T-cell (primary cell): ENCODE measurements at regions not wholly inside any gene's neighbourhood (a gene's known extent, or its start where the extent isn't known, plus 50 kb on each side); places are given as distances from the start of the nearest gene placed in this dataset.
"Not testable (repeated sequence)": the region's sequence is repeated elsewhere in the genome, so short reads cannot be mapped to it uniquely, and the experiment has no call there.

Experiments
- ATAC-seq, 4 experiments: fragments of 200-7000 bp in 3 of 4; fragments of 150-1000 bp in 1 of 4; cut with Tn5 transposase; replicated peaks in 1 of 4; 1 replicate in 3 of 4; 2 replicates in 1 of 4; pipeline ENCODE4 v1.10.0; 2021; ENCODE audit warnings: moderate library complexity in 3 of 4, mild to moderate bottlenecking in 2 of 4, moderate number of reproducible peaks in 1 of 4
- CTCF ChIA-PET, 2 donors: fragments of 300-600 bp; sonication (Branson Sonifier 250); formaldehyde crosslinking; loops; one replicate each; lab custom pipeline; 2022; ENCODE audit warnings: antibody characterized with exemption in 2 of 2; lab: Charles Lee
- POLR2A ChIA-PET, 2 donors: fragments of 300-600 bp; sonication (Branson Sonifier 250); formaldehyde crosslinking; loops; one replicate each; lab custom pipeline; 2022; ENCODE audit warnings: antibody characterized with exemption in 2 of 2; lab: Charles Lee
- DNase-seq, 35 experiments: peaks; one replicate each; pipeline versions ENCODE4 v3.0.0 to v3.0.0-alpha.2; 2013 to 2023
- H3K27ac ChIP-seq: one replicate; pipeline ENCODE4 v1.5.1; 2013; ENCODE audit warnings: low read length
- H3K27me3 ChIP-seq, 2 experiments: replicated peaks in 1 of 2; 1 replicate in 1 of 2; 2 replicates in 1 of 2; pipeline versions ENCODE4 v1.6.1 to v1.7.0; 2013; ENCODE audit warnings: low read length in 1 of 2, mixed read lengths in 1 of 2; ENCODE audit not compliant: control insufficient read depth in 2 of 2, insufficient read depth in 2 of 2; ENCODE audit errors: extremely low read depth in 1 of 2
- H3K36me3 ChIP-seq, 2 donors: 1 replicate in 1 of 2; 2 replicates in 1 of 2; pipeline versions ENCODE4 v1.6.1 to v1.7.0; 2013; ENCODE audit warnings: low read length in 1 of 2; ENCODE audit not compliant: control insufficient read depth in 2 of 2, insufficient read depth in 1 of 2; ENCODE audit errors: extremely low read depth in 1 of 2
- H3K4me1 ChIP-seq, 2 experiments: 1 replicate in 1 of 2; 2 replicates in 1 of 2; pipeline versions ENCODE4 v1.6.1 to v1.7.0; 2013; ENCODE audit warnings: low read length in 2 of 2, mixed read lengths in 1 of 2; ENCODE audit not compliant: insufficient read depth in 2 of 2, control insufficient read depth in 1 of 2; ENCODE audit errors: extremely low read depth in 1 of 2
- H3K4me3 ChIP-seq, 2 donors: 1 replicate in 1 of 2; 2 replicates in 1 of 2; pipeline versions ENCODE4 v1.5.1 to v1.7.0; 2013; ENCODE audit warnings: mild to moderate bottlenecking in 2 of 2, low read length in 1 of 2, moderate library complexity in 1 of 2; ENCODE audit not compliant: control insufficient read depth in 1 of 2; ENCODE audit errors: extremely low read depth in 1 of 2
- H3K9me3 ChIP-seq: 2 replicates; pipeline ENCODE4 v1.7.0; 2013
- H3K27ac Mint-ChIP-seq, 2 donors: one replicate each; pipeline ENCODE4 v1.8.0; 2020 to 2021; ENCODE audit warnings: mild to moderate bottlenecking in 2 of 2, mixed read lengths in 2 of 2
- H3K27me3 Mint-ChIP-seq, 2 donors: one replicate each; pipeline ENCODE4 v1.8.0; 2021 to 2022; ENCODE audit warnings: mixed read lengths in 2 of 2
- H3K36me3 Mint-ChIP-seq: one replicate; pipeline ENCODE4 v1.8.0; 2021; ENCODE audit warnings: mixed read lengths
- H3K4me1 Mint-ChIP-seq, 3 donors: one replicate each; pipeline ENCODE4 v1.8.0; 2020 to 2022; ENCODE audit warnings: mixed read lengths in 3 of 3, mild to moderate bottlenecking in 1 of 3
- H3K4me3 Mint-ChIP-seq, 3 donors: one replicate each; pipeline ENCODE4 v1.8.0; 2020 to 2022; ENCODE audit warnings: mild to moderate bottlenecking in 3 of 3, mixed read lengths in 3 of 3, moderate library complexity in 3 of 3
- H3K9me3 Mint-ChIP-seq, 3 donors: one replicate each; pipeline ENCODE4 v1.8.0; 2020 to 2022; ENCODE audit warnings: mixed read lengths in 3 of 3
- WGBS: methylation state at CpG from one replicate; pipeline ENCODE4 v1.1.5; 2013; ENCODE audit warnings: missing lambda C conversion rate; ENCODE audit not compliant: insufficient coverage; 5-methylcytosine and 5-hydroxymethylcytosine counted together

GRCh38 chr5:21424907-21425306 lies 1428.2 kb downstream of the CDH12 start:
- Mint-ChIP-seq H3K4me1 (peaks cover 0 to 3% (median 0%) of the 10 kb centered on the region in 3 donors), H3K27ac (no peak overlapping the region), H3K27me3 (no peaks in the 10 kb centered on the region), H3K4me3 (no peak overlapping the region), H3K9me3 (no peaks in the 10 kb centered on the region), H3K36me3 (no peaks in the 10 kb centered on the region)
- no peaks in the 10 kb centered on the region for H3K9me3 ChIP-seq
- no peak for ATAC-seq
- no peaks in the 10 kb centered on the region for H3K27me3 ChIP-seq
- H3K4me3 ChIP-seq = no peak overlapping the region
- ChIA-PET CTCF (interaction anchor here in 1 of 2 donors (0.5 kb wide), 1 partner anchor 35 kb away, joined by 4 read pairs; no protein-coding TSS in a partner anchor), POLR2A (no interaction called here)
- WGBS = no CpG with 5 or more reads among the region's 1 CpG
- no peaks in the 10 kb centered on the region for H3K36me3 ChIP-seq
- no peaks in the 10 kb centered on the region for H3K4me1 ChIP-seq
- DNase-seq = no peak
- no peak overlapping the region for H3K27ac ChIP-seq

GRCh38 chr5:21419383-21419782 lies 1431.4 kb upstream of the CDH18 start:
- H3K27me3 Mint-ChIP-seq = no peaks in the 10 kb centered on the region
- no peak overlapping the region for H3K4me3 Mint-ChIP-seq
- ATAC-seq = no peak
- Histone ChIP-seq H3K36me3 (no peaks in the 10 kb centered on the region), H3K27me3 (no peaks in the 10 kb centered on the region), H3K9me3 (no peaks in the 10 kb centered on the region), H3K27ac (no peak overlapping the region), H3K4me1 (no peaks in the 10 kb centered on the region), H3K4me3 (no peak overlapping the region)
- POLR2A ChIA-PET = no interaction called here
- no peak for DNase-seq
- H3K4me1 Mint-ChIP-seq = no peaks in the 10 kb centered on the region
- no peak overlapping the region for H3K27ac Mint-ChIP-seq
- no peaks in the 10 kb centered on the region for H3K36me3 Mint-ChIP-seq
- CTCF ChIA-PET = no interaction called here
- H3K9me3 Mint-ChIP-seq = no peaks in the 10 kb centered on the region

GRCh38 chr5:21402089-21402488 lies 1414.1 kb upstream of the CDH18 start:
- H3K36me3 Mint-ChIP-seq, H3K27ac ChIP-seq, H3K27me3 Mint-ChIP-seq, H3K36me3 ChIP-seq, H3K9me3 Mint-ChIP-seq, H3K27me3 ChIP-seq, CTCF ChIA-PET, DNase-seq, H3K4me1 Mint-ChIP-seq, ATAC-seq, H3K4me3 Mint-ChIP-seq, H3K27ac Mint-ChIP-seq, POLR2A ChIA-PET, H3K9me3 ChIP-seq, H3K4me3 ChIP-seq, H3K4me1 ChIP-seq: not testable (repeated sequence)

GRCh38 chr5:21398511-21398910 lies 1410.5 kb upstream of the CDH18 start:
- Histone ChIP-seq H3K27me3 (no peaks in the 10 kb centered on the region), H3K4me1 (no peaks in the 10 kb centered on the region), H3K9me3 (no peaks in the 10 kb centered on the region), H3K27ac (no peak overlapping the region), H3K4me3 (no peak overlapping the region), H3K36me3 (no peaks in the 10 kb centered on the region)
- H3K36me3 Mint-ChIP-seq = no peaks in the 10 kb centered on the region
- no peaks in the 10 kb centered on the region for H3K27me3 Mint-ChIP-seq
- no peak overlapping the region for H3K4me3 Mint-ChIP-seq
- POLR2A ChIA-PET = no interaction called here
- no peak for ATAC-seq
- H3K27ac Mint-ChIP-seq = no peak overlapping the region
- H3K4me1 Mint-ChIP-seq = no peaks in the 10 kb centered on the region
- 74% methylated on average over 3 of the region's 3 CpGs for WGBS
- CTCF ChIA-PET = no interaction called here
- peaks cover 0 to 4% (median 3%) of the 10 kb centered on the region in 3 donors for H3K9me3 Mint-ChIP-seq
- DNase-seq = no peak

DNA sequence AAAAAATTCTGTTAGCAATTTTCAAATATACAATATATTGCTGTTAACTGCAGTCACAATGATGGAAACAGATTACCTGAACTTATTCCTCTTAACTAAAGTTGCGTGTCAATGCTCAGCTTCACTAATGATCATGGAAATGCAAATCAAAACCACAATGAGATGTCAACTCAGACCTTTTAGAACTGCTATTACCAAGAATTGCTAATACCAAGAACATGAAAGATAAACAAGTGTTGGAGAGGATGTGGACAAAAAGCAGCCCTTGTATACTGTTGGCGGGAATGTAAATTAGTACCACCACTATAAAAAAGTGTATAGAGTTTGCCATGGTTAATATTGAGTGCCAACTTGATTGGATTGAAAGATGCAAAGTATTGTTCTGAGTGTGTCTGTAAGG lies 1409.7 kb upstream of the CDH18 start:
- 80% methylated on average over 1 of the region's 2 CpGs for WGBS
- ATAC-seq = no peak
- no peaks in the 10 kb centered on the region for H3K27me3 Mint-ChIP-seq
- ChIA-PET POLR2A (no interaction called here), CTCF (no interaction called here)
- no peak overlapping the region for H3K4me3 Mint-ChIP-seq
- DNase-seq = no peak
- H3K4me1 Mint-ChIP-seq = no peaks in the 10 kb centered on the region
- no peak overlapping the region for H3K27ac Mint-ChIP-seq
- H3K27ac ChIP-seq = no peak overlapping the region
- no peaks in the 10 kb centered on the region for H3K27me3 ChIP-seq
- peaks cover 0 to 4% (median 3%) of the 10 kb centered on the region in 3 donors for H3K9me3 Mint-ChIP-seq
- no peaks in the 10 kb centered on the region for H3K36me3 Mint-ChIP-seq
- no peak overlapping the region for H3K4me3 ChIP-seq
- no peaks in the 10 kb centered on the region for H3K36me3 ChIP-seq
- no peaks in the 10 kb centered on the region for H3K9me3 ChIP-seq
- no peaks in the 10 kb centered on the region for H3K4me1 ChIP-seq

- Mint-ChIP-seq H3K27ac (no peak overlapping the region), H3K36me3 (no peaks in the 10 kb centered on the region), H3K27me3 (no peaks in the 10 kb centered on the region), H3K4me1 (no peaks in the 10 kb centered on the region), H3K9me3 (peaks cover 0 to 10% (median 3%) of the 10 kb centered on the region in 3 donors), H3K4me3 (no peak overlapping the region)
- H3K27me3 ChIP-seq = no peaks in the 10 kb centered on the region
- no peaks in the 10 kb centered on the region for H3K9me3 ChIP-seq
- ChIA-PET POLR2A (no interaction called here), CTCF (no interaction called here)
- H3K27ac ChIP-seq = no peak overlapping the region
- no CpG with 5 or more reads among the region's 1 CpG for WGBS
- DNase-seq (no peak), ATAC-seq (no peak)
- no peak overlapping the region for H3K4me3 ChIP-seq
- no peaks in the 10 kb centered on the region for H3K36me3 ChIP-seq
- no peaks in the 10 kb centered on the region for H3K4me1 ChIP-seq
Observed at GRCh38 chr5:21391506-21391905, 1403.5 kb upstream of the CDH18 start.

GRCh38 chr5:21360754-21361153 lies 1372.8 kb upstream of the CDH18 start:
- CTCF ChIA-PET, H3K27me3 Mint-ChIP-seq, H3K4me3 ChIP-seq, H3K4me1 Mint-ChIP-seq, H3K36me3 ChIP-seq, POLR2A ChIA-PET, H3K4me3 Mint-ChIP-seq, H3K9me3 Mint-ChIP-seq, H3K27ac ChIP-seq, H3K27ac Mint-ChIP-seq, H3K36me3 Mint-ChIP-seq, H3K4me1 ChIP-seq, ATAC-seq, H3K9me3 ChIP-seq, DNase-seq, H3K27me3 ChIP-seq: not testable (repeated sequence)
